Esophagus squamous epithelium (tissue), 5 donors: ENCODE measurements at regions not wholly inside any gene's neighbourhood (a gene's known extent, or its start where the extent isn't known, plus 50 kb on each side); places are given as distances from the start of the nearest gene placed in this dataset.
A peak's percentile ranks its signal among the peaks of the same experiment; 100 is the strongest.
"Not testable (repeated sequence)": the region's sequence is repeated elsewhere in the genome, so short reads cannot be mapped to it uniquely, and the experiment has no call there.

Experiments used
- DNase-seq: peaks from one replicate; lab custom pipeline; 2025; lab: John Stamatoyannopoulos, UW
- H3K27ac ChIP-seq, 4 donors: fragments of 200-600 bp; sonication (generic); one replicate each; pipeline ENCODE4 v1.5.1; 2016 to 2019; ENCODE audit warnings: mild to moderate bottlenecking in 1 of 4
- H3K27me3 ChIP-seq, 4 donors: fragments of 200-600 bp; sonication (generic); 1 replicate in 3 of 4; 2 replicates in 1 of 4; pipeline versions ENCODE4 v1.5.1 to v1.6.0; 2017 to 2021; ENCODE audit warnings: antibody characterized with exemption in 1 of 4
- H3K36me3 ChIP-seq, 3 donors: fragments of 200-600 bp; sonication (generic); one replicate each; pipeline ENCODE4 v1.5.1; 2016 to 2019
- H3K4me1 ChIP-seq, 3 donors: fragments of 200-600 bp; sonication (generic); one replicate each; pipeline ENCODE4 v1.5.1; 2017 to 2019
- H3K4me3 ChIP-seq, 4 donors: fragments of 200-600 bp; sonication (generic); 1 replicate in 3 of 4; 2 replicates in 1 of 4; pipeline ENCODE4 v1.5.1; 2016 to 2019; ENCODE audit warnings: mild to moderate bottlenecking in 2 of 4, moderate library complexity in 1 of 4
- H3K9me3 ChIP-seq, 3 donors: fragments of 200-600 bp; sonication (generic); one replicate each; pipeline ENCODE4 v1.5.1; 2016 to 2019
- CTCF ChIP-seq, 6 experiments: fragments of 450-650 bp in 4 of 6; fragments of 200-600 bp in 2 of 6; sonication (generic) in 2 of 6; IDR thresholded peaks; one replicate each; pipeline ENCODE4 v1.5.1; 2016 to 2019; ENCODE audit warnings: antibody characterized with exemption in 6 of 6, mild to moderate bottlenecking in 4 of 6, moderate library complexity in 4 of 6
- POLR2A ChIP-seq, 4 donors: fragments of 450-650 bp; IDR thresholded peaks; one replicate each; pipeline ENCODE4 v1.6.1; 2017; ENCODE audit warnings: antibody characterized with exemption in 4 of 4, mild to moderate bottlenecking in 4 of 4, moderate library complexity in 3 of 4
- WGBS, 2 donors: methylation state at CpG; one replicate each; pipeline ENCODE4 v1.1.5; 2018; 5-methylcytosine and 5-hydroxymethylcytosine counted together
- intact Hi-C: fragments of 100-400 bp; cut with DNase I; formaldehyde crosslinking; loops from one replicate; pipeline ENCODE4 v1.15.0; 2022
- donor health status: DM: yes; HTN: yes; CAD: no.

- peaks cover 0 to 11% (median 0%) of the 10 kb centered on the region in 3 donors for H3K4me1 ChIP-seq
- WGBS, 2 donors, result no CpG with 5 or more reads among the region's 15 CpGs
- H3K27ac ChIP-seq, H3K4me3 ChIP-seq, H3K9me3 ChIP-seq, DNase-seq, intact Hi-C loops, H3K36me3 ChIP-seq, H3K27me3 ChIP-seq: not testable (repeated sequence)
Observed at GRCh38 chr1:222470252-222470805, 77.6 kb downstream of the HHIPL2 start.

GRCh38 chr1:222466150-222466865 is 81.6 kb downstream of the HHIPL2 start:
- H3K36me3 ChIP-seq, result no peaks in the 10 kb centered on the region
- peak overlapping the region in 2 of 4 donors; percentile 44 to 46 for H3K4me3 ChIP-seq
- H3K27me3 ChIP-seq, result no peaks in the 10 kb centered on the region
- peaks cover 4 to 20% (median 5%) of the 10 kb centered on the region in 3 donors for H3K4me1 ChIP-seq
- TF ChIP-seq CTCF (IDR thresholded peaks at IDR 0.05) (no peak), POLR2A (IDR thresholded peaks at IDR 0.05) (no peak)
- intact Hi-C loops, result loop anchor here (10.0 kb wide), 1 partner anchor 618 kb away; no protein-coding TSS in a partner anchor
- DNase-seq, result no peak
- H3K27ac ChIP-seq, result peak overlapping the region in 3 of 4 donors; percentile 46 to 82 (median 73)
- WGBS, 2 donors, result 86 to 95% methylated on average over 7 to 8 of the region's 8 CpGs
- no peaks in the 10 kb centered on the region for H3K9me3 ChIP-seq

- no peaks in the 10 kb centered on the region for H3K36me3 ChIP-seq
- DNase-seq, result peak; percentile 53
- H3K9me3 ChIP-seq, result no peaks in the 10 kb centered on the region
- H3K4me1 ChIP-seq, result peaks cover 4 to 20% (median 5%) of the 10 kb centered on the region in 3 donors
- H3K4me3 ChIP-seq, result peak overlapping the region; percentile 21 to 58 (median 45)
- 6 to 7% methylated on average over 10 to 11 of the region's 46 CpGs for WGBS, 2 donors
- H3K27ac ChIP-seq, result peak overlapping the region; percentile 46 to 82 (median 78)
- peak in 1 of 4 donors; percentile 23 for TF ChIP-seq POLR2A (IDR thresholded peaks at IDR 0.05)
- peak; percentile 99 to 100 (median 100) for TF ChIP-seq CTCF (IDR thresholded peaks at IDR 0.05)
- H3K27me3 ChIP-seq, result no peaks in the 10 kb centered on the region
- intact Hi-C loops, result loop anchor here (10.0 kb wide), 1 partner anchor 619 kb away; no protein-coding TSS in a partner anchor
Observed at GRCh38 chr1:222465211-222466041, 82.5 kb downstream of the HHIPL2 start.

- H3K27me3 ChIP-seq, result no peaks in the 10 kb centered on the region
- TF ChIP-seq POLR2A (IDR thresholded peaks at IDR 0.05) (no peak), CTCF (IDR thresholded peaks at IDR 0.05) (no peak)
- no peaks in the 10 kb centered on the region for H3K36me3 ChIP-seq
- no peaks in the 10 kb centered on the region for H3K9me3 ChIP-seq
- 23 to 42% methylated on average over 9 to 10 of the region's 10 CpGs for WGBS, 2 donors
- no peak for DNase-seq
- peaks cover 4 to 20% (median 5%) of the 10 kb centered on the region in 3 donors for H3K4me1 ChIP-seq
- peak overlapping the region; percentile 46 to 82 (median 78) for H3K27ac ChIP-seq
- peak overlapping the region; percentile 21 to 58 (median 45) for H3K4me3 ChIP-seq
- intact Hi-C loops, result loop anchor here (5.0 to 10.0 kb wide), 2 partner anchors 167 to 620 kb away; no protein-coding TSS in a partner anchor
Observed at GRCh38 chr1:222464841-222465210, 83.1 kb downstream of the HHIPL2 start.

GRCh38 chr1:222463059-222463730 is 84.7 kb downstream of the HHIPL2 start:
- intact Hi-C loops, result loop anchor here (5.0 to 10.0 kb wide), 2 partner anchors 169 to 622 kb away; no protein-coding TSS in a partner anchor
- no peak overlapping the region for H3K4me3 ChIP-seq
- H3K4me1 ChIP-seq, result peaks cover 4 to 20% (median 5%) of the 10 kb centered on the region in 3 donors
- H3K27me3 ChIP-seq, result no peaks in the 10 kb centered on the region
- no peak for DNase-seq
- no peaks in the 10 kb centered on the region for H3K36me3 ChIP-seq
- H3K9me3 ChIP-seq, result peaks cover 0 to 4% (median 3%) of the 10 kb centered on the region in 3 donors
- no peak for TF ChIP-seq CTCF (IDR thresholded peaks at IDR 0.05)
- no peak for TF ChIP-seq POLR2A (IDR thresholded peaks at IDR 0.05)
- H3K27ac ChIP-seq, result no peak overlapping the region
- 89 to 91% methylated on average over 8 of the region's 8 CpGs for WGBS, 2 donors
